Liver (tissue), 8 donors: ENCODE measurements at regions not wholly inside any gene's neighbourhood (a gene's known extent, or its start where the extent isn't known, plus 50 kb on each side); places are given as distances from the start of the nearest gene placed in this dataset.

Experiments
- DNase-seq: peaks from one replicate; pipeline ENCODE4 v3.0.0-alpha.2; 2017; ENCODE audit warnings: low spot score
- H3K27ac ChIP-seq, 2 donors: one replicate each; pipeline ENCODE4 v1.7.0; 2013; ENCODE audit warnings: inconsistent platforms in 2 of 2, low read length in 2 of 2, control low read depth in 1 of 2, low read depth in 1 of 2, mild to moderate bottlenecking in 1 of 2
- H3K27me3 ChIP-seq, 4 donors: one replicate each; pipeline versions ENCODE4 v1.6.1 to v1.7.0; 2013; ENCODE audit warnings: low read length in 3 of 4, inconsistent platforms in 1 of 4, mild to moderate bottlenecking in 1 of 4, moderate library complexity in 1 of 4; ENCODE audit not compliant: control insufficient read depth in 4 of 4, insufficient read depth in 4 of 4
- H3K36me3 ChIP-seq, 4 donors: one replicate each; pipeline versions ENCODE4 v1.6.1 to v1.7.0; 2013; ENCODE audit warnings: low read length in 3 of 4, mild to moderate bottlenecking in 3 of 4, low read depth in 1 of 4, moderate library complexity in 1 of 4; ENCODE audit not compliant: control insufficient read depth in 4 of 4, insufficient read depth in 3 of 4
- H3K4me1 ChIP-seq, 4 donors: one replicate each; pipeline versions ENCODE4 v1.6.1 to v1.7.0; 2013; ENCODE audit warnings: low read length in 3 of 4, mild to moderate bottlenecking in 3 of 4, moderate library complexity in 1 of 4; ENCODE audit not compliant: control insufficient read depth in 4 of 4, insufficient read depth in 4 of 4
- H3K4me3 ChIP-seq, 3 donors: one replicate each; pipeline versions ENCODE4 v1.6.1 to v1.7.0; 2013; ENCODE audit warnings: low read length in 3 of 3, control low read depth in 1 of 3, low read depth in 1 of 3, mild to moderate bottlenecking in 1 of 3
- H3K9ac ChIP-seq, 2 donors: one replicate each; pipeline ENCODE4 v1.7.0; 2013; ENCODE audit warnings: low read length in 2 of 2, mild to moderate bottlenecking in 2 of 2, moderate library complexity in 2 of 2, control low read depth in 1 of 2, low read depth in 1 of 2
- H3K9me3 ChIP-seq, 4 donors: one replicate each; pipeline versions ENCODE4 v1.6.1 to v1.7.0; 2013; ENCODE audit warnings: low read length in 3 of 4; ENCODE audit not compliant: control insufficient read depth in 4 of 4
- EGR1 ChIP-seq, 2 donors: IDR thresholded peaks; 2 replicates each; pipeline ENCODE4 v1.6.1; 2016 to 2018; ENCODE audit warnings: antibody characterized with exemption in 2 of 2, low read depth in 2 of 2
- FOXA1 ChIP-seq: IDR thresholded peaks from 2 replicates; pipeline ENCODE4 v1.6.1; 2016; ENCODE audit warnings: antibody characterized with exemption
- FOXA2 ChIP-seq: IDR thresholded peaks from 2 replicates; pipeline ENCODE4 v1.6.1; 2016; ENCODE audit warnings: antibody characterized with exemption
- GABPA ChIP-seq, 2 donors: IDR thresholded peaks in 1 of 2; conservative IDR thresholded peaks in 1 of 2; 2 replicates each; pipeline ENCODE4 v1.6.1; 2016; ENCODE audit warnings: antibody characterized with exemption in 2 of 2, mild to moderate bottlenecking in 1 of 2, moderate library complexity in 1 of 2
- HNF4A ChIP-seq, 2 donors: conservative IDR thresholded peaks; 2 replicates each; pipeline ENCODE4 v1.6.1; 2016; ENCODE audit warnings: antibody characterized with exemption in 2 of 2, mild to moderate bottlenecking in 2 of 2
- HNF4G ChIP-seq: IDR thresholded peaks from 2 replicates; pipeline ENCODE4 v1.6.1; 2016; ENCODE audit warnings: antibody characterized with exemption
- JUND ChIP-seq, 2 donors: IDR thresholded peaks; 2 replicates each; pipeline ENCODE4 v1.6.1; 2016; ENCODE audit warnings: antibody characterized with exemption in 2 of 2
- NR2F2 ChIP-seq: IDR thresholded peaks from 2 replicates; pipeline ENCODE4 v1.6.1; 2016; ENCODE audit warnings: antibody characterized with exemption
- RAD21 ChIP-seq, 2 donors: IDR thresholded peaks; 2 replicates each; pipeline ENCODE4 v1.6.1; 2016; ENCODE audit warnings: antibody characterized with exemption in 2 of 2, mild to moderate bottlenecking in 2 of 2
- RXRA ChIP-seq, 2 donors: IDR thresholded peaks; 2 replicates each; pipeline ENCODE4 v1.6.1; 2017 to 2018; ENCODE audit warnings: antibody characterized with exemption in 2 of 2, mild to moderate bottlenecking in 1 of 2
- SP1 ChIP-seq: IDR thresholded peaks from 2 replicates; pipeline ENCODE4 v1.6.1; 2018; ENCODE audit warnings: antibody characterized with exemption, mild to moderate bottlenecking
- TAF1 ChIP-seq: conservative IDR thresholded peaks from 2 replicates; pipeline ENCODE4 v1.6.1; 2016; ENCODE audit warnings: antibody characterized with exemption, mild to moderate bottlenecking
- YY1 ChIP-seq: IDR thresholded peaks from 2 replicates; pipeline ENCODE4 v1.6.1; 2016; ENCODE audit warnings: antibody characterized with exemption, mild to moderate bottlenecking
- WGBS: extraction: QIAGEN DNeasy Blood & Tissue Kit; methylation state at CpG from one replicate; pipeline ENCODE4 v1.1.7; 2013; 5-methylcytosine and 5-hydroxymethylcytosine counted together
- TF ChIP-seq, protein P1 (sequence below): IDR thresholded peaks from 2 replicates; pipeline ENCODE4 v1.6.1; 2016; ENCODE audit warnings: antibody characterized with exemption
- TF ChIP-seq, protein P2 (sequence below): fragments of 150-350 bp; IDR thresholded peaks from 2 replicates; pipeline ENCODE4 v1.5.1; 2017; ENCODE audit warnings: improper control_type of control experiment, low read depth, low read length; ENCODE audit not compliant: missing input control
- TF ChIP-seq, protein P3 (sequence below): IDR thresholded peaks from 2 replicates; pipeline ENCODE4 v1.6.1; 2016; ENCODE audit warnings: antibody characterized with exemption
- TF ChIP-seq, protein P4 (sequence below): IDR thresholded peaks from 2 replicates; pipeline ENCODE4 v1.6.1; 2016; ENCODE audit warnings: antibody characterized with exemption
- TF ChIP-seq, protein P5 (sequence below): IDR thresholded peaks from 2 replicates; pipeline ENCODE4 v1.6.1; 2016; ENCODE audit warnings: antibody characterized with exemption, mild to moderate bottlenecking
- donor health status: healthy.
- donor health status: healthy.
- donor health status: healthy.
- donor health status: healthy.
- donor health status: healthy.

DNA sequence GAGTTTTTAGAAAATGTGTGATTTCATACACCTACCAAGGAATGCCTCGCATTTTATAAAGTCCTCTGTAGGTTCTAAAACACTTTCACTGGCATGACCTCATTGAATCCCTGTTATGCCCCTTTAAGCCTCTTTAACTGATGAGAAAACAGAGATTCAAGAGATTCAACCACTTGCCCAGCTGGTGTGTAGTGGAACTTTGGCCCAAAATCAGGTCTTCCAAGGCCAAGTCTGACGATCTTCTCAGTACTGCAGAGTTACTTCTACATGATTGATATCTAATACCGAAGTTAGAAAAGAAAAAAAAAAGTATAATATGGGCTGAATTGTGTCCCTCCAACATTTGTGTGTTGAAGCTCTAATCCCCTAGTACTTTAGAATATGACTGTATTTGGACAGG is 202.0 kb downstream of the WDR11 start:
- no peak overlapping the region for H3K9ac ChIP-seq
- WGBS: 86% methylated on average over 3 of the region's 3 CpGs
- no peak for DNase-seq
- peaks cover 0 to 3% (median 0%) of the 10 kb centered on the region in 4 donors for H3K27me3 ChIP-seq
- no peak overlapping the region for H3K4me3 ChIP-seq
- no peak overlapping the region for H3K27ac ChIP-seq
- no peaks in the 10 kb centered on the region for H3K9me3 ChIP-seq
- no peaks in the 10 kb centered on the region for H3K4me1 ChIP-seq
- H3K36me3 ChIP-seq: no peaks in the 10 kb centered on the region
- TF ChIP-seq RXRA (IDR thresholded peaks at IDR 0.05) (no peak), FOXA2 (no peak), TAF1 (no peak), HNF4G (no peak), JUND (IDR thresholded peaks at IDR 0.05) (no peak), HNF4A (conservative IDR thresholded peaks at IDR 0.05) (no peak), YY1 (no peak), RAD21 (IDR thresholded peaks at IDR 0.05) (no peak), NR2F2 (no peak), GABPA (IDR thresholded peaks at IDR 0.05 in 1 of 2, conservative IDR thresholded peaks at IDR 0.05 in 1 of 2) (no peak), SP1 (no peak), EGR1 (IDR thresholded peaks at IDR 0.05; ENCODE audit: low read depth in 2 of 2) (no peak), FOXA1 (no peak)
- TF ChIP-seq, protein P1, sequence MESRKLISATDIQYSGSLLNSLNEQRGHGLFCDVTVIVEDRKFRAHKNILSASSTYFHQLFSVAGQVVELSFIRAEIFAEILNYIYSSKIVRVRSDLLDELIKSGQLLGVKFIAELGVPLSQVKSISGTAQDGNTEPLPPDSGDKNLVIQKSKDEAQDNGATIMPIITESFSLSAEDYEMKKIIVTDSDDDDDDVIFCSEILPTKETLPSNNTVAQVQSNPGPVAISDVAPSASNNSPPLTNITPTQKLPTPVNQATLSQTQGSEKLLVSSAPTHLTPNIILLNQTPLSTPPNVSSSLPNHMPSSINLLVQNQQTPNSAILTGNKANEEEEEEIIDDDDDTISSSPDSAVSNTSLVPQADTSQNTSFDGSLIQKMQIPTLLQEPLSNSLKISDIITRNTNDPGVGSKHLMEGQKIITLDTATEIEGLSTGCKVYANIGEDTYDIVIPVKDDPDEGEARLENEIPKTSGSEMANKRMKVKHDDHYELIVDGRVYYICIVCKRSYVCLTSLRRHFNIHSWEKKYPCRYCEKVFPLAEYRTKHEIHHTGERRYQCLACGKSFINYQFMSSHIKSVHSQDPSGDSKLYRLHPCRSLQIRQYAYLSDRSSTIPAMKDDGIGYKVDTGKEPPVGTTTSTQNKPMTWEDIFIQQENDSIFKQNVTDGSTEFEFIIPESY: no peak
- TF ChIP-seq, protein P2, sequence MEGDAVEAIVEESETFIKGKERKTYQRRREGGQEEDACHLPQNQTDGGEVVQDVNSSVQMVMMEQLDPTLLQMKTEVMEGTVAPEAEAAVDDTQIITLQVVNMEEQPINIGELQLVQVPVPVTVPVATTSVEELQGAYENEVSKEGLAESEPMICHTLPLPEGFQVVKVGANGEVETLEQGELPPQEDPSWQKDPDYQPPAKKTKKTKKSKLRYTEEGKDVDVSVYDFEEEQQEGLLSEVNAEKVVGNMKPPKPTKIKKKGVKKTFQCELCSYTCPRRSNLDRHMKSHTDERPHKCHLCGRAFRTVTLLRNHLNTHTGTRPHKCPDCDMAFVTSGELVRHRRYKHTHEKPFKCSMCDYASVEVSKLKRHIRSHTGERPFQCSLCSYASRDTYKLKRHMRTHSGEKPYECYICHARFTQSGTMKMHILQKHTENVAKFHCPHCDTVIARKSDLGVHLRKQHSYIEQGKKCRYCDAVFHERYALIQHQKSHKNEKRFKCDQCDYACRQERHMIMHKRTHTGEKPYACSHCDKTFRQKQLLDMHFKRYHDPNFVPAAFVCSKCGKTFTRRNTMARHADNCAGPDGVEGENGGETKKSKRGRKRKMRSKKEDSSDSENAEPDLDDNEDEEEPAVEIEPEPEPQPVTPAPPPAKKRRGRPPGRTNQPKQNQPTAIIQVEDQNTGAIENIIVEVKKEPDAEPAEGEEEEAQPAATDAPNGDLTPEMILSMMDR: no peak
- TF ChIP-seq, protein P3, sequence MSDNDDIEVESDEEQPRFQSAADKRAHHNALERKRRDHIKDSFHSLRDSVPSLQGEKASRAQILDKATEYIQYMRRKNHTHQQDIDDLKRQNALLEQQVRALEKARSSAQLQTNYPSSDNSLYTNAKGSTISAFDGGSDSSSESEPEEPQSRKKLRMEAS: no peak
- TF ChIP-seq, protein P4, sequence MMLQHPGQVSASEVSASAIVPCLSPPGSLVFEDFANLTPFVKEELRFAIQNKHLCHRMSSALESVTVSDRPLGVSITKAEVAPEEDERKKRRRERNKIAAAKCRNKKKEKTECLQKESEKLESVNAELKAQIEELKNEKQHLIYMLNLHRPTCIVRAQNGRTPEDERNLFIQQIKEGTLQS: no peak
- TF ChIP-seq, protein P5, sequence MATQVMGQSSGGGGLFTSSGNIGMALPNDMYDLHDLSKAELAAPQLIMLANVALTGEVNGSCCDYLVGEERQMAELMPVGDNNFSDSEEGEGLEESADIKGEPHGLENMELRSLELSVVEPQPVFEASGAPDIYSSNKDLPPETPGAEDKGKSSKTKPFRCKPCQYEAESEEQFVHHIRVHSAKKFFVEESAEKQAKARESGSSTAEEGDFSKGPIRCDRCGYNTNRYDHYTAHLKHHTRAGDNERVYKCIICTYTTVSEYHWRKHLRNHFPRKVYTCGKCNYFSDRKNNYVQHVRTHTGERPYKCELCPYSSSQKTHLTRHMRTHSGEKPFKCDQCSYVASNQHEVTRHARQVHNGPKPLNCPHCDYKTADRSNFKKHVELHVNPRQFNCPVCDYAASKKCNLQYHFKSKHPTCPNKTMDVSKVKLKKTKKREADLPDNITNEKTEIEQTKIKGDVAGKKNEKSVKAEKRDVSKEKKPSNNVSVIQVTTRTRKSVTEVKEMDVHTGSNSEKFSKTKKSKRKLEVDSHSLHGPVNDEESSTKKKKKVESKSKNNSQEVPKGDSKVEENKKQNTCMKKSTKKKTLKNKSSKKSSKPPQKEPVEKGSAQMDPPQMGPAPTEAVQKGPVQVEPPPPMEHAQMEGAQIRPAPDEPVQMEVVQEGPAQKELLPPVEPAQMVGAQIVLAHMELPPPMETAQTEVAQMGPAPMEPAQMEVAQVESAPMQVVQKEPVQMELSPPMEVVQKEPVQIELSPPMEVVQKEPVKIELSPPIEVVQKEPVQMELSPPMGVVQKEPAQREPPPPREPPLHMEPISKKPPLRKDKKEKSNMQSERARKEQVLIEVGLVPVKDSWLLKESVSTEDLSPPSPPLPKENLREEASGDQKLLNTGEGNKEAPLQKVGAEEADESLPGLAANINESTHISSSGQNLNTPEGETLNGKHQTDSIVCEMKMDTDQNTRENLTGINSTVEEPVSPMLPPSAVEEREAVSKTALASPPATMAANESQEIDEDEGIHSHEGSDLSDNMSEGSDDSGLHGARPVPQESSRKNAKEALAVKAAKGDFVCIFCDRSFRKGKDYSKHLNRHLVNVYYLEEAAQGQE: no peak

DNA sequence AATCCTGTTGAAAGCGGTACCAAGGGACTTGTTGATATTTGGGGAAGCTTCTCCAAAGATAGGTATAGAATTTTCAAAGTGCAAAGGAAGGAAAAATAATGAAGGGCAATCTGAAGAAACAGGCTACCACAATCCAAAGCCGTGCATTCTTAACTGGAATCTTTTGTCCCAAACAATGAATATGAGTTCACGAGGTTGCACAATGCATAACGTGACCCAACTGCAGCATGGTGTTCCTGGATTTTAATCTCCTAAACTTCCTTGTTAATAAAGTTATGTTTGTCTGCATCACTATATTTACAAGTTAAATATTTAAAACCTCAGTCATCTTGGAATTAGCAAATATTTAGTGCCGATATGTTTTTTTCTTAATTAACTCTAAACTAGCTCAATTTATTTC is 203.7 kb downstream of the WDR11 start:
- Histone ChIP-seq H3K27me3 (peaks cover 0 to 3% (median 0%) of the 10 kb centered on the region in 4 donors), H3K9me3 (no peaks in the 10 kb centered on the region), H3K36me3 (no peaks in the 10 kb centered on the region), H3K4me3 (no peak overlapping the region), H3K9ac (no peak overlapping the region), H3K4me1 (no peaks in the 10 kb centered on the region), H3K27ac (no peak overlapping the region)
- no peak for DNase-seq
- WGBS: 77% methylated on average over 5 of the region's 5 CpGs
- TF ChIP-seq HNF4A (conservative IDR thresholded peaks at IDR 0.05) (no peak), NR2F2 (no peak), GABPA (IDR thresholded peaks at IDR 0.05 in 1 of 2, conservative IDR thresholded peaks at IDR 0.05 in 1 of 2) (no peak)
